Liver (tissue), 8 donors: ENCODE measurements at regions not wholly inside any gene's neighbourhood (a gene's known extent, or its start where the extent isn't known, plus 50 kb on each side); places are given as distances from the start of the nearest gene placed in this dataset.

Source experiments
- DNase-seq: peaks from one replicate; pipeline ENCODE4 v3.0.0-alpha.2; 2017; ENCODE audit warnings: low spot score
- H3K27ac ChIP-seq, 2 donors: one replicate each; pipeline ENCODE4 v1.7.0; 2013; ENCODE audit warnings: inconsistent platforms in 2 of 2, low read length in 2 of 2, control low read depth in 1 of 2, low read depth in 1 of 2, mild to moderate bottlenecking in 1 of 2
- H3K27me3 ChIP-seq, 4 donors: one replicate each; pipeline versions ENCODE4 v1.6.1 to v1.7.0; 2013; ENCODE audit warnings: low read length in 3 of 4, inconsistent platforms in 1 of 4, mild to moderate bottlenecking in 1 of 4, moderate library complexity in 1 of 4; ENCODE audit not compliant: control insufficient read depth in 4 of 4, insufficient read depth in 4 of 4
- H3K36me3 ChIP-seq, 4 donors: one replicate each; pipeline versions ENCODE4 v1.6.1 to v1.7.0; 2013; ENCODE audit warnings: low read length in 3 of 4, mild to moderate bottlenecking in 3 of 4, low read depth in 1 of 4, moderate library complexity in 1 of 4; ENCODE audit not compliant: control insufficient read depth in 4 of 4, insufficient read depth in 3 of 4
- H3K4me1 ChIP-seq, 4 donors: one replicate each; pipeline versions ENCODE4 v1.6.1 to v1.7.0; 2013; ENCODE audit warnings: low read length in 3 of 4, mild to moderate bottlenecking in 3 of 4, moderate library complexity in 1 of 4; ENCODE audit not compliant: control insufficient read depth in 4 of 4, insufficient read depth in 4 of 4
- H3K4me3 ChIP-seq, 3 donors: one replicate each; pipeline versions ENCODE4 v1.6.1 to v1.7.0; 2013; ENCODE audit warnings: low read length in 3 of 3, control low read depth in 1 of 3, low read depth in 1 of 3, mild to moderate bottlenecking in 1 of 3
- H3K9ac ChIP-seq, 2 donors: one replicate each; pipeline ENCODE4 v1.7.0; 2013; ENCODE audit warnings: low read length in 2 of 2, mild to moderate bottlenecking in 2 of 2, moderate library complexity in 2 of 2, control low read depth in 1 of 2, low read depth in 1 of 2
- H3K9me3 ChIP-seq, 4 donors: one replicate each; pipeline versions ENCODE4 v1.6.1 to v1.7.0; 2013; ENCODE audit warnings: low read length in 3 of 4; ENCODE audit not compliant: control insufficient read depth in 4 of 4
- ATF3 ChIP-seq: IDR thresholded peaks from 2 replicates; pipeline ENCODE4 v1.6.1; 2016; ENCODE audit warnings: antibody characterized with exemption
- CTCF ChIP-seq: fragments of 150-350 bp; IDR thresholded peaks from 2 replicates; pipeline ENCODE4 v1.5.1; 2017; ENCODE audit warnings: improper control_type of control experiment, low read depth, low read length; ENCODE audit not compliant: missing input control
- EGR1 ChIP-seq, 2 donors: IDR thresholded peaks; 2 replicates each; pipeline ENCODE4 v1.6.1; 2016 to 2018; ENCODE audit warnings: antibody characterized with exemption in 2 of 2, low read depth in 2 of 2
- FOXA1 ChIP-seq: IDR thresholded peaks from 2 replicates; pipeline ENCODE4 v1.6.1; 2016; ENCODE audit warnings: antibody characterized with exemption
- FOXA2 ChIP-seq: IDR thresholded peaks from 2 replicates; pipeline ENCODE4 v1.6.1; 2016; ENCODE audit warnings: antibody characterized with exemption
- HNF4A ChIP-seq, 2 donors: conservative IDR thresholded peaks; 2 replicates each; pipeline ENCODE4 v1.6.1; 2016; ENCODE audit warnings: antibody characterized with exemption in 2 of 2, mild to moderate bottlenecking in 2 of 2
- HNF4G ChIP-seq: IDR thresholded peaks from 2 replicates; pipeline ENCODE4 v1.6.1; 2016; ENCODE audit warnings: antibody characterized with exemption
- JUND ChIP-seq, 2 donors: IDR thresholded peaks; 2 replicates each; pipeline ENCODE4 v1.6.1; 2016; ENCODE audit warnings: antibody characterized with exemption in 2 of 2
- NR2F2 ChIP-seq: IDR thresholded peaks from 2 replicates; pipeline ENCODE4 v1.6.1; 2016; ENCODE audit warnings: antibody characterized with exemption
- RAD21 ChIP-seq, 2 donors: IDR thresholded peaks; 2 replicates each; pipeline ENCODE4 v1.6.1; 2016; ENCODE audit warnings: antibody characterized with exemption in 2 of 2, mild to moderate bottlenecking in 2 of 2
- RXRA ChIP-seq, 2 donors: IDR thresholded peaks; 2 replicates each; pipeline ENCODE4 v1.6.1; 2017 to 2018; ENCODE audit warnings: antibody characterized with exemption in 2 of 2, mild to moderate bottlenecking in 1 of 2
- SP1 ChIP-seq: IDR thresholded peaks from 2 replicates; pipeline ENCODE4 v1.6.1; 2018; ENCODE audit warnings: antibody characterized with exemption, mild to moderate bottlenecking
- TAF1 ChIP-seq: conservative IDR thresholded peaks from 2 replicates; pipeline ENCODE4 v1.6.1; 2016; ENCODE audit warnings: antibody characterized with exemption, mild to moderate bottlenecking
- WGBS: extraction: QIAGEN DNeasy Blood & Tissue Kit; methylation state at CpG from one replicate; pipeline ENCODE4 v1.1.7; 2013; 5-methylcytosine and 5-hydroxymethylcytosine counted together
- TF ChIP-seq, protein P1 (sequence below): IDR thresholded peaks from 2 replicates; pipeline ENCODE4 v1.6.1; 2016; ENCODE audit warnings: antibody characterized with exemption
- TF ChIP-seq, protein P2 (sequence below): IDR thresholded peaks from 2 replicates; pipeline ENCODE4 v1.6.1; 2016; ENCODE audit warnings: antibody characterized with exemption
- TF ChIP-seq, protein P3 (sequence below): IDR thresholded peaks from 2 replicates; pipeline ENCODE4 v1.6.1; 2016; ENCODE audit warnings: antibody characterized with exemption, mild to moderate bottlenecking
- donor health status: healthy.
- donor health status: healthy.
- donor health status: healthy.
- donor health status: healthy.
- donor health status: healthy.

- TF ChIP-seq CTCF = no peak
- TF ChIP-seq ATF3 = no peak
- peak in 1 of 2 donors; percentile 28 for TF ChIP-seq RAD21 (IDR thresholded peaks at IDR 0.05)
- Histone ChIP-seq H3K27me3 (peaks cover 0 to 3% (median under 1%) of the 10 kb centered on the region in 4 donors), H3K27ac (no peak overlapping the region), H3K4me1 (no peaks in the 10 kb centered on the region), H3K9ac (no peak overlapping the region), H3K36me3 (no peaks in the 10 kb centered on the region), H3K4me3 (no peak overlapping the region), H3K9me3 (no peaks in the 10 kb centered on the region)
- DNase-seq = no peak
- WGBS = 41% methylated on average over 3 of the region's 3 CpGs
These were observed 230.2 kb downstream of the PRDM2 start for GRCh38 chr1:13930151-13930550.

DNA sequence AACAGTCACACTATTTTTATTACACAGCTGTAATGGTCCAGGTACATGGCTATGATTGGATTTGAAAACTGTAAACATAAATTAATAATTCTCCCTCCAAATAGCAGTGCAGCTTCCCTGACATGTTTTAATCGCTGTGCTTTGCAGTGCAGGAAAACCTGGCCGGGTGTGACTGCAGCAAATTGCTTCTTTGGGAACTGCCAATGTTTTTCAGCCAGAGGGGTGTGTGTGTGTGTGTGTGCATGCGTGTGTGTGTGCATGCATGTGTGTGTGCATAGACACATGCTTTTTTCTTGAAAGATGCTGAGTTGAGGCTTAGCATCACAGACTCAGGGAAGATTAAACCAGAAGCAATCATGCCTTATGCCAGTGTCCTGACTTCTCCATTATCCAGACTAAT, 231.2 kb downstream of the PRDM2 start:
- TF ChIP-seq TAF1 (no peak), JUND (IDR thresholded peaks at IDR 0.05) (no peak), CTCF (no peak), ATF3 (no peak), RAD21 (IDR thresholded peaks at IDR 0.05) (no peak), EGR1 (IDR thresholded peaks at IDR 0.05; ENCODE audit: low read depth in 2 of 2) (no peak), HNF4A (conservative IDR thresholded peaks at IDR 0.05) (no peak), RXRA (IDR thresholded peaks at IDR 0.05) (no peak), SP1 (no peak), FOXA2 (no peak), HNF4G (no peak), NR2F2 (no peak), FOXA1 (no peak)
- TF ChIP-seq, protein P1, sequence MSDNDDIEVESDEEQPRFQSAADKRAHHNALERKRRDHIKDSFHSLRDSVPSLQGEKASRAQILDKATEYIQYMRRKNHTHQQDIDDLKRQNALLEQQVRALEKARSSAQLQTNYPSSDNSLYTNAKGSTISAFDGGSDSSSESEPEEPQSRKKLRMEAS = no peak
- TF ChIP-seq, protein P2, sequence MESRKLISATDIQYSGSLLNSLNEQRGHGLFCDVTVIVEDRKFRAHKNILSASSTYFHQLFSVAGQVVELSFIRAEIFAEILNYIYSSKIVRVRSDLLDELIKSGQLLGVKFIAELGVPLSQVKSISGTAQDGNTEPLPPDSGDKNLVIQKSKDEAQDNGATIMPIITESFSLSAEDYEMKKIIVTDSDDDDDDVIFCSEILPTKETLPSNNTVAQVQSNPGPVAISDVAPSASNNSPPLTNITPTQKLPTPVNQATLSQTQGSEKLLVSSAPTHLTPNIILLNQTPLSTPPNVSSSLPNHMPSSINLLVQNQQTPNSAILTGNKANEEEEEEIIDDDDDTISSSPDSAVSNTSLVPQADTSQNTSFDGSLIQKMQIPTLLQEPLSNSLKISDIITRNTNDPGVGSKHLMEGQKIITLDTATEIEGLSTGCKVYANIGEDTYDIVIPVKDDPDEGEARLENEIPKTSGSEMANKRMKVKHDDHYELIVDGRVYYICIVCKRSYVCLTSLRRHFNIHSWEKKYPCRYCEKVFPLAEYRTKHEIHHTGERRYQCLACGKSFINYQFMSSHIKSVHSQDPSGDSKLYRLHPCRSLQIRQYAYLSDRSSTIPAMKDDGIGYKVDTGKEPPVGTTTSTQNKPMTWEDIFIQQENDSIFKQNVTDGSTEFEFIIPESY = no peak
- TF ChIP-seq, protein P3, sequence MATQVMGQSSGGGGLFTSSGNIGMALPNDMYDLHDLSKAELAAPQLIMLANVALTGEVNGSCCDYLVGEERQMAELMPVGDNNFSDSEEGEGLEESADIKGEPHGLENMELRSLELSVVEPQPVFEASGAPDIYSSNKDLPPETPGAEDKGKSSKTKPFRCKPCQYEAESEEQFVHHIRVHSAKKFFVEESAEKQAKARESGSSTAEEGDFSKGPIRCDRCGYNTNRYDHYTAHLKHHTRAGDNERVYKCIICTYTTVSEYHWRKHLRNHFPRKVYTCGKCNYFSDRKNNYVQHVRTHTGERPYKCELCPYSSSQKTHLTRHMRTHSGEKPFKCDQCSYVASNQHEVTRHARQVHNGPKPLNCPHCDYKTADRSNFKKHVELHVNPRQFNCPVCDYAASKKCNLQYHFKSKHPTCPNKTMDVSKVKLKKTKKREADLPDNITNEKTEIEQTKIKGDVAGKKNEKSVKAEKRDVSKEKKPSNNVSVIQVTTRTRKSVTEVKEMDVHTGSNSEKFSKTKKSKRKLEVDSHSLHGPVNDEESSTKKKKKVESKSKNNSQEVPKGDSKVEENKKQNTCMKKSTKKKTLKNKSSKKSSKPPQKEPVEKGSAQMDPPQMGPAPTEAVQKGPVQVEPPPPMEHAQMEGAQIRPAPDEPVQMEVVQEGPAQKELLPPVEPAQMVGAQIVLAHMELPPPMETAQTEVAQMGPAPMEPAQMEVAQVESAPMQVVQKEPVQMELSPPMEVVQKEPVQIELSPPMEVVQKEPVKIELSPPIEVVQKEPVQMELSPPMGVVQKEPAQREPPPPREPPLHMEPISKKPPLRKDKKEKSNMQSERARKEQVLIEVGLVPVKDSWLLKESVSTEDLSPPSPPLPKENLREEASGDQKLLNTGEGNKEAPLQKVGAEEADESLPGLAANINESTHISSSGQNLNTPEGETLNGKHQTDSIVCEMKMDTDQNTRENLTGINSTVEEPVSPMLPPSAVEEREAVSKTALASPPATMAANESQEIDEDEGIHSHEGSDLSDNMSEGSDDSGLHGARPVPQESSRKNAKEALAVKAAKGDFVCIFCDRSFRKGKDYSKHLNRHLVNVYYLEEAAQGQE = no peak
- no peaks in the 10 kb centered on the region for H3K36me3 ChIP-seq
- DNase-seq = no peak
- H3K27me3 ChIP-seq = peaks cover 0 to 3% (median under 1%) of the 10 kb centered on the region in 4 donors
- 68% methylated on average over 3 of the region's 3 CpGs for WGBS
- H3K9me3 ChIP-seq = no peaks in the 10 kb centered on the region
- no peak overlapping the region for H3K9ac ChIP-seq
- H3K4me1 ChIP-seq = no peaks in the 10 kb centered on the region
- H3K27ac ChIP-seq = no peak overlapping the region
- no peak overlapping the region for H3K4me3 ChIP-seq
